ENCODE measurements at regions not wholly inside any gene's neighbourhood (a gene's known extent, or its start where the extent isn't known, plus 50 kb on each side); places are given as distances from the start of the nearest gene placed in this dataset.

- Histone ChIP-seq H3K27me3 (ENCODE audit: control insufficient read depth in 2 of 2, insufficient read depth in 2 of 2, low read length in 2 of 2) (no peaks in the 10 kb centered on the region), H3K4me3 (replicated peaks in 1 of 3; ENCODE audit: low read depth in 2 of 3, low read length in 3 of 3) (no peak overlapping the region), H4K20me1 (ENCODE audit: insufficient read depth, low read length) (no peaks in the 10 kb centered on the region), H3K27ac (ENCODE audit: low read depth in 1 of 2, low read length in 2 of 2) (no peak overlapping the region), H2AFZ (ENCODE audit: insufficient read depth, low read depth, low read length, poor library complexity, severe bottlenecking) (no peak overlapping the region), H3K4me2 (replicated peaks; ENCODE audit: extremely low read depth, low read length, poor library complexity, severe bottlenecking) (no peak overlapping the region), H3K79me2 (ENCODE audit: insufficient read depth, low read length) (no peaks in the 10 kb centered on the region), H3K9ac (ENCODE audit: insufficient read depth, low read length, poor library complexity, severe bottlenecking) (no peak overlapping the region), H3K9me3 (replicated peaks in 1 of 2; ENCODE audit: control insufficient read depth in 1 of 2, insufficient read depth in 1 of 2, low read length in 2 of 2) (no peaks in the 10 kb centered on the region), H3K36me3 (replicated peaks in 1 of 2; ENCODE audit: control insufficient read depth in 1 of 2, insufficient read depth in 2 of 2, low read length in 2 of 2) (no peaks in the 10 kb centered on the region), H3K4me1 (ENCODE audit: control insufficient read depth in 1 of 2, insufficient read depth in 2 of 2, low read length in 2 of 2) (no peaks in the 10 kb centered on the region)
- Mint-ChIP-seq H3K36me3 (no peaks in the 10 kb centered on the region), H3K4me1 (no peaks in the 10 kb centered on the region), H3K9me3 (peaks cover 0 to 4% (median 0%) of the 10 kb centered on the region in 7 donors), H3K27me3 (ENCODE audit: low read depth in 3 of 3) (no peaks in the 10 kb centered on the region), H3K4me3 (no peak overlapping the region), H3K27ac (no peak overlapping the region)
- no peak for DNase-seq
- TF ChIP-seq CTCF (IDR thresholded peaks at IDR 0.05) = no peak
- 67% methylated on average over 3 of the region's 6 CpGs for WGBS (ENCODE audit: insufficient coverage)
- intact Hi-C loops (cut with micrococcal nuclease) = no loop called here
These were observed 171.2 kb upstream of the COL1A2 start for GRCh38 chr7:94223375-94224084.

GRCh38 chr7:94228223-94228622 lies 166.5 kb upstream of the COL1A2 start:
- Histone ChIP-seq H3K9me3 (replicated peaks in 1 of 2; ENCODE audit: control insufficient read depth in 1 of 2, insufficient read depth in 1 of 2, low read length in 2 of 2) (no peaks in the 10 kb centered on the region), H3K4me3 (replicated peaks in 1 of 3; ENCODE audit: low read depth in 2 of 3, low read length in 3 of 3) (no peak overlapping the region), H3K36me3 (replicated peaks in 1 of 2; ENCODE audit: control insufficient read depth in 1 of 2, insufficient read depth in 2 of 2, low read length in 2 of 2) (no peaks in the 10 kb centered on the region), H3K27ac (ENCODE audit: low read depth in 1 of 2, low read length in 2 of 2) (no peak overlapping the region), H2AFZ (ENCODE audit: insufficient read depth, low read depth, low read length, poor library complexity, severe bottlenecking) (no peak overlapping the region), H3K27me3 (ENCODE audit: control insufficient read depth in 2 of 2, insufficient read depth in 2 of 2, low read length in 2 of 2) (no peaks in the 10 kb centered on the region), H4K20me1 (ENCODE audit: insufficient read depth, low read length) (no peaks in the 10 kb centered on the region), H3K4me2 (replicated peaks; ENCODE audit: extremely low read depth, low read length, poor library complexity, severe bottlenecking) (no peak overlapping the region), H3K9ac (ENCODE audit: insufficient read depth, low read length, poor library complexity, severe bottlenecking) (no peak overlapping the region), H3K4me1 (ENCODE audit: control insufficient read depth in 1 of 2, insufficient read depth in 2 of 2, low read length in 2 of 2) (no peaks in the 10 kb centered on the region), H3K79me2 (ENCODE audit: insufficient read depth, low read length) (no peaks in the 10 kb centered on the region)
- Mint-ChIP-seq H3K4me3 (no peak overlapping the region), H3K27ac (no peak overlapping the region), H3K4me1 (no peaks in the 10 kb centered on the region), H3K27me3 (ENCODE audit: low read depth in 3 of 3) (no peaks in the 10 kb centered on the region), H3K9me3 (peaks cover 0 to 3% (median 0%) of the 10 kb centered on the region in 7 donors), H3K36me3 (no peaks in the 10 kb centered on the region)
- no peak for DNase-seq
- intact Hi-C loops (cut with micrococcal nuclease) = no loop called here
- no peak for TF ChIP-seq CTCF (IDR thresholded peaks at IDR 0.05)

Data from CD14-positive monocyte (primary cell).